AG09309 (cell line): ENCODE measurements at regions not wholly inside any gene's neighbourhood (a gene's known extent, or its start where the extent isn't known, plus 50 kb on each side); places are given as distances from the start of the nearest gene placed in this dataset.
"Not testable (repeated sequence)": the region's sequence is repeated elsewhere in the genome, so short reads cannot be mapped to it uniquely, and the experiment has no call there.

Experiments used
- DNase-seq: peaks from one replicate; pipeline ENCODE4 v3.0.0-alpha.2; 2010; ENCODE audit warnings: low read depth
- H3K4me3 ChIP-seq: 2 replicates; pipeline ENCODE4 v1.5.1; 2011; ENCODE audit warnings: mild to moderate bottlenecking, low read depth, low read length, moderate library complexity; ENCODE audit not compliant: control insufficient read depth
- CTCF ChIP-seq: IDR thresholded peaks from 2 replicates; pipeline ENCODE4 v1.5.1; 2011; ENCODE audit warnings: mild to moderate bottlenecking, low read depth, low read length, inconsistent platforms; ENCODE audit not compliant: insufficient read depth, control insufficient read depth; ENCODE audit errors: missing control alignments

- no peak for TF ChIP-seq CTCF
- H3K4me3 ChIP-seq: no peak overlapping the region
- DNase-seq: no peak
These were observed 2095.3 kb upstream of the RAG2 start for GRCh38 chr11:38693306-38693705.

GRCh38 chr11:38690211-38690610, 2092.2 kb upstream of the RAG2 start:
- DNase-seq: not testable (repeated sequence)

GRCh38 chr11:38687008-38687407, 2089.0 kb upstream of the RAG2 start:
- no peak overlapping the region for H3K4me3 ChIP-seq
- TF ChIP-seq CTCF: no peak
- DNase-seq: no peak

More at GRCh38 chr11:38690211-38690610, 2092.2 kb upstream of the RAG2 start:
- H3K4me3 ChIP-seq: not testable (repeated sequence)

GRCh38 chr11:38683484-38683883, 2085.4 kb upstream of the RAG2 start:
- no peak for DNase-seq
- H3K4me3 ChIP-seq: no peak overlapping the region
- TF ChIP-seq CTCF: no peak

- no peak for DNase-seq
- no peak for TF ChIP-seq CTCF
- H3K4me3 ChIP-seq: no peak overlapping the region
These were observed 2082.7 kb upstream of the RAG2 start for GRCh38 chr11:38680746-38681145.

GRCh38 chr11:38680166-38680565, 2082.1 kb upstream of the RAG2 start:
- DNase-seq: no peak

GRCh38 chr11:38672445-38672844, 2074.4 kb upstream of the RAG2 start:
- no peak for TF ChIP-seq CTCF
- no peak overlapping the region for H3K4me3 ChIP-seq
- no peak for DNase-seq

More at GRCh38 chr11:38680166-38680565, 2082.1 kb upstream of the RAG2 start:
- TF ChIP-seq CTCF: no peak
- H3K4me3 ChIP-seq: no peak overlapping the region
